ENCODE measurements at regions not wholly inside any gene's neighbourhood (a gene's known extent, or its start where the extent isn't known, plus 50 kb on each side); places are given as distances from the start of the nearest gene placed in this dataset.
A peak's percentile ranks its signal among the peaks of the same experiment; 100 is the strongest.
"Not testable (repeated sequence)": the region's sequence is repeated elsewhere in the genome, so short reads cannot be mapped to it uniquely, and the experiment has no call there.

DNA sequence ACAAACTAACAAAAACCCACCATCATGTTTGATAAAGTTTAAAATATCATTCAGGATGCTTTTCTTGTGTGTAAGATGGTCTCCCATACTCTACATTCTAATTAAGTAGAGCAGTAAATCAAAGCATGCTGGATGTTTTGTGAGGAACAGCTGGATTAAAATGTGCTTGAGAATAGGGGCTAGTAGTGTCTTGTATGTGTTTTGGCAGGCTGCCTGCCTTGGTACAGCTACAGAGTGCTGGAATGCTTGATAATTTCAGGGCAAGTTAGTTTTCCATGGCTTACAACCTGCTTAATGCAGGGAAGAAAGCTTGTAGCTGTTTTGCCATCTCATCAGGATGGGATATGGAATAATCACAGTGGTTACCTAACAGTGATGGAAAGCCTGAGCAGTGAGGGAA lies 636.6 kb upstream of the MMS22L start:
- ATAC-seq: no peak

DNA sequence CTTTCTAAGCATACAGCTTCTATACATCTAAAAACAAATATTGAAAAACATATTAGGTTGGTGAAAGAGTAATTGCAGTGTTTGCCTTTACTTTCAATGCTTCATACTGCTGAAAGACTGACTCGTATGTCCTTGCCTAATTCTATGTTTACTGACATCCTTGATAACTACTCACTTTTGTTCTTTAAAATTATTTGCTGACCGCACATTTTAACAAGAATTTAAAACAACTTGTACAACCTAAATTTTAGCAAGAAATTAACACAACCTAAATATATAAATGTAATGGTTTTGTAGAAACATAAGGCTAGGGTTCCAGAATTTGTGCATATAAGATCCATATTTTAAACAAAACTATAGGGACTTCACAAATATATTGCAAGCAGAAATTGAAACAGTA lies 640.2 kb upstream of the MMS22L start:
- ATAC-seq: no peak

DNA sequence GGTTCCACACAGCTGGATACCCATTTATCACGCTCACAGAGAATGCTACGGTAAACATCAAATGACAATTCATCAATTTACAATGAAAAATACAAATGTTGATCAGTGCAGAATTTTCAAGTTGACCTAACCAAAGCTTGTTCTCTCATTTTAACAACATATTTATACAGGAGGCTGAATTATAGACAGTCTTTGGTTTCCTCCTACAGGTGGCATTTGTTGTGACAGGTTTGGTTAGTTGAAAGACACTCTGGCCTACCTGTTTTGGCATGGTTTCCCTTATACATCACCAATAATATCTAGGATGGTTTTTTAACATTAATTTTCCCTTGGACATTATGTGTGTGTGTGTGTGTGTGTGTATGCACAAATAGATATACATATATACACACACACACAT lies 642.5 kb upstream of the MMS22L start:
- ATAC-seq: no peak

DNA sequence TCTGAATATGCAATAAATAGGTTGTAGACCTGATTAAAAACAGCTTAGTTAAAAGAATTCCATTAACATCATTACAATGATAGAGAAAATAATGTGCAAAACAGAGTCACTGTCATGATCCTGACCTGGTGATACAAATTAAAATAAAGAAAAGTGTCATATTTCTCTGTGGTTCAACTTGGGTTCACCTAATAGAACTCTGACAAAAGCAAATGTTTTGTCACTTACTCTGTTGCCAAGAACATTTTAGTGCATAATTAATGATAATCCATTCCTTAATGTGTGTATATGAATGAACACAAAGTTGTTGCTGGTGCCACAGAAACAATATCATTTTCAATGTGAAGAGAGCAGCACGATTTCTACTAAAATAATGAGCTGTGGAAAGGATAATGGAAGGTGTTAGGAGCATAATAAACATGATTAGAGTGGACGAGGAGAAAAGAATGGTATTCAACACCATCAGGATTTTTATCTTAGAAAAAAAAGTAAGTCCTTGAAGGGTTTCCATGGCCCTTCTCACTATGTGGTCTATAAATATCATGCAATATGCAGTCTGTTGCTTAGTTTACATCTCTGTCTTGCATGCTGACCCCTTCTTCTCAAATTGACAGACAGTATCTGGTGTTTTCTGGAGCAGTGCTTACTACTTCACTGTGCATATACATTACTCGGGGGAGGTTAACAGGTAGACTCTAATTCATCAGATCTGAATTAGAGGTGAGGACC lies 656.6 kb upstream of the MMS22L start:
- no peak for ATAC-seq

DNA sequence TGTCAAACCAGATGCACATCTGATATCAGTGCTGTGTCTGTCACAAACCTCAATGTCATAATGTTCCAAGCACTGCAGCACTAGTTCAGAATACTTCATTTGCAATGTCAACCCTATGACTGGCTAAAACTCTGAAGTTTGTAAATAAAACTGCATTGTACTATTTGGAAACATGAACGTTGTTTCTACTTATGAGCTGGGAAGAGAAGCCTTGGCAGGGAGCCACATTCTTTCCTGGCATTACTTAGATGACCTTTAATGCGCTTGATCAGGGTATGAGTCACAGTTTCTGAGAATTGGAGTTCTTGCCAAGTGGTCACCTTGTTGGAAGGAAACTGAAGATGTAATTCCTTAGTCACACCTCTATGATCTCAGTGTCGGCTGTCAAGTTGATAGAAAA lies 664.8 kb upstream of the MMS22L start:
- peak; percentile 89 for ATAC-seq

DNA sequence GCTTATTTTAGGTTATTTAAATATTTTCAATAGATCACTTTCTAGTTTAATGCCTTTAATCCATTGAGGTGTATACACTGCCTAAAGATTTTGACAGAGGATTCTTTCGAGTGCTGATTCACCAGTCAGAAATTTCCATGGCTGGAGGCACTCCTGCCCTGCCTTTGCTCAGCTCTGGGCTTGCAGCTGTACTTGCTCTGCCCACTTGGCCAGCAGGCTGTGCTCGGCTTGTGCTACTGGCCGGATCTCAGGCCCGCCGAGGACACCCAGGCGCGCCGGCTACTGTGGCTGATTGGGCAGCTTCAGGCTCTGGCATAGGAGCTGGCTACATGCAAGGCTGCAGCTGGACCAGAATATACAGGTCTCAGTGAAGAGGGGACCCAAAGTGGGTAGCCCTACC lies 675.1 kb upstream of the MMS22L start:
- ATAC-seq: peak; percentile 85

DNA sequence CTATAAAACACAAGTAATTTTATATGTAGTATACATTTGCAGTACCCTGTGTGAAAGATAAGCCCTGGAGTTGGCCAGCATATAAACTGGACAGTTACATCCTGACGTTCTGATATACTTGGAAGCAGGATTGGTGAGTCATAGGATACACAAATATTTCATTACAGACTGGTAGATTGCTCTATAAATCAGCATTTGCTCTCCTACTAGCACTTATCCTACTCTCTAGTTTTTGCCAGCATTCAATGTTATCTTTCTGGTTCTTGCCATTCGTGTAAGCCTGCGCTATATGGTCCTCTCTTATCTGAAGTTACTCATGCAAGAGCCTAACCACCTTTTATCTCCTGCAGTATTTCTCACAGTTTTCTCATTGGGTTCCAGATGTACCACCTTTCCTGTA lies 680.2 kb upstream of the MMS22L start:
- no peak for ATAC-seq

DNA sequence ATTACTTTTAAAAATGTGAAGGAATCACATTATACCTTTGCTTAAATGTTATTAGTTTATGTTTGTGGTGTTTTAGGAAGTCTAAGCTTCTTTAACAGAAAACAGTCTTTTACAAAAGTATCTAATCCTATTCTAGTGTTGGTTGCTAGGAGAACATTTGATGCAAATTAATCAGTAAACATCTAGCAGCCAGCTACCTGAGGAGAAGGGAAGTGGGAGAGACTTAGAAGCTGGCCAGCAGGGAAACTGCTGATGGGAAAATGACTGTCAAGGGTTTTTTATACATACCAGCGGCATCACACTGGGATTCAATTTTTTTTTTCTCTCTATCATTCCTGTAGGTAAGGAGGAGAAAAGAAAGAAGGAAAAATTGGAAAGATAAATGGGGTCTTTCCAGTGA lies 686.0 kb upstream of the MMS22L start:
- no peak for ATAC-seq

DNA sequence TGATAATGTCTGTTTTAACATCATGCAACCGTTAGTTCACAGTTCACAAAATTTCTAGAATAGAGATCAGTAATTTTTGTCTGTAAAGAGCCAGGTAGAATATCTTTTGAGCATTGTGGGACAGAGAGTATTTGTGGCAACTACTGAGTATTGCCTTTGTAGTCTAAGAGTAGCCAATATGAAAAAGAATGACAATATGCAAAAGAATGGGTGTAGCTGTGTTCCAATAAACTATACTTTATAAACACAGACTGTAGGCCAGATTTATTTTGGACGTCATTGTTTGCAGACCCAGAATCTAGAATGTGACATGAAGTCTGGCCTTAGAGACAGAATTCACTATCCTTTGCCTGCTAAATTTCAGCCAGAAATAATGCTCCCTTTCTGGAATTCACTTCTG lies 694.1 kb upstream of the MMS22L start:
- no peak for ATAC-seq

DNA sequence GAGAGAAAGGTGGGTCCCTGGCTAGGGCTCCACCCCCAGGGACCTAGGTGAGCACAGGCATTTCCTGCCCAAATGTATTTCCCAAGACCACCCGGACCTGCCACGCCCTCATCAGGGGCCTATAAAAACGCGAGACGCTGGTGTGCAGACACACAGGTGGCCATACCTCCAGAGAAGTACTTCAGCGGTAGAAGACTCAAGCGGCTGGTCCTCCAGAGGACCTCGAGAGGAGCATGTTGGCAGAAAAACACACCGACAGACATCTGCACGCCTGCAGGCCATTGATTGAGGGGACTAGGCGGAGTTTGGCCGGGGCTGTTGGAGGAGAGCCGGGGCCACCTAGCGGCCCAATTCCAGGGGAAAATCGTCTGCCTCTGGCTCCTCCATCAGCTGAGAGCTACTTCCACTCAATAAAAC lies 695.8 kb upstream of the MMS22L start:
- ATAC-seq: no peak

DNA sequence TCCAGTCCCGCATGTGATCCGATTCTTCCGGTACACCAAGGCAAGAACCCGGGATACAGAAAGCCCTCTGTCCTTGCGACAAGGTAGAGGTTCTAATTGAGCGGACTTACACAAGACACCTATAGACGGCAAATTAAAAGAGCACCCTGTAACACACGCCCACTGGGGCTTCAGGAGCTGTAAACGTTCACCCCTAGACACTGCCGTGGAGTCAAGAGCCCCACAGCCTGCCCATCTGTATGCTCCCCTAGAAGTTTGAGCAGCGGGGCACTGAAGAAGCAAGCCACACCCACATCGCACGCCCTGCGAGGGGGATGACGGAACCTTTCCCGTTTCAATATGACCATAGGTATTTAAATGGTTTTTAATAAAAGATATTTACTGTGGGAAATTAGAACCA lies 696.3 kb upstream of the MMS22L start:
- not testable (repeated sequence) for ATAC-seq

DNA sequence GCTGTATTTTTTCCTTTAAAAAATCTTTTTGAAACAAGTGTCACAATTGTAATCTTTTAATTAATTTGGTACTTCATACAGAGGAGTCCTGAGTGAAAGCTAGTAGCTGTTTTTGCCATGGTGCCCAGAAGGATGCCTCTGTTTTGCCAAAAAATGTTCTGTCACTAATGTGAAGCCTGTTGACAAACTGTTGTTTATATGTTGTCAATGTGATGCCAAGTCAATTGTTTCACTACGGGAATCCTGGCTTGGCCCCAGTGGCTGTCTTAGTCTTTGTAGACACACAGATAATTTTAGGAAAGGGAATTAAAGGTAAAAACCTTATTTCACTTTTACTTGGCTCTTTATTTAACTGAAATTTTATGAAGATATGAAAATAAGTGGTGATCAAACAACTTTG lies 706.4 kb upstream of the MMS22L start:
- ATAC-seq: no peak

DNA sequence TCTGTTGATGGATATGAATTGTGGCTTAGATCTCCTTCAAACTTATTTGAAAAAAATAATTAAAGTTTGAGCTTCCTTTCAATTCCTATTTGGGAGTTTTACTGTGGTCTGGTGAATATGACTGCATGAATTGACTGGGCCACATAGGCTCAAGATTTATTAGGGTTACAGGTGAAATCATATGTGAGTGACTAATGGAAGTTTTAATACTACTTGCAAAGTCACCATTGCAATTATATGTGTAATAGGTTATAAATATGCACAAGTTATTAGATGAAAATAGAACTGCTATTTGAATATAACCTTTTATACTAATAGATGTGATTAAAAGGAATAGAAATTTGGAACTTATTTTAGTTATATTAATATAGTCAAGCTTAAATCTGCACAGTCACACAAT lies 712.1 kb upstream of the MMS22L start:
- ATAC-seq: no peak

DNA sequence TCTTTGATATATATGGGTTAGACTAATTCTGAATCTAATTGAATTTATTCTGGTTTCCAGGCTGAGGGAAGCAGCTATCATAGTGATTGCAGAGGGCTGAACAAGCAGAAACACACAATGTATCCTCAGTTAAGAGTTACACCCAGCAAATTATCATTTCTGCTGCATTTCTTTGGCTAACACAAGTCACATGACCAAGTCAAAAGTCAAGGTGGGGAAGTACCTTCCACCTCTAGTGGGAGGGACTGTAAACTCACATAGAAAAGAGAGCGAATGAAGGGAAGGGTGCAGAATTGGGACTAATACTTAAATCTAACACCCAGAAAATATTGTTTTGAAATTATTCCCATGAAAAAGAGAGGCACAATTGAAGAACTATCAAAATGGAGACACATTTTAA lies 719.7 kb upstream of the MMS22L start:
- no peak for ATAC-seq

DNA sequence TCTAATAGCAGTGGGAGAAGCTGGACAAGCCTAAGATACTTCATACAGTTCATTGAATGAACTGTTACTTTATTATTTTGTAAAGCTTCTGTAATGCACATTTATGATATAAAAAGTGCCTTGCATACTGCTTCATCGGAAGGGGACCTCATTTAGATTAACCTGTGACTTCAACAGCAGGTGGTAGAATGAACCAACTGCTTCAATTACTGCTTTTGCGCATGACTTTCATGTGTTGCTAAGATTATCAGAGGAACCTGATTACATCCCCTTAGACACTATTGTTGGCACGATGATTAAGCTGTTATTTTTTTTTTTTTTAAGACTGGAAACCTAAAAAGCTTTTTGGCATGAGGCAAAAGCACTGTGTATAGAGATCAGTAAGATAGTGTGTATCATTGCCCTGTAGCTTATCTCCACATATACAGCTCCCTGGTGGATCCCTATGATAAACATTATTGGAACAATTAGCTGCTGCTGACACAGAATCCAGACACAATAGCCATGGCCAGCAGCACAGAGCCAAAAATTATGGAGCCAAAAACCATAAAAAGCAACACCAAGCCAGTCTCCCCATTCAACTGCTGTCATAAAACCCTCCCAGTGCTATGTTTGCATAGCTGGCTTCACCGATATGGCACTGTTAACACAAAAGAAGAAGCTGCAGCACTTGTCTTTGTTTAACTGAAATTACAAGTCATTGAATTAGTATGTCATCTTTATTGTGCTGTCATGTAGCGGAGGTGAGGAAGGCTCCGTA lies 731.6 kb upstream of the MMS22L start:
- no peak for ATAC-seq

DNA sequence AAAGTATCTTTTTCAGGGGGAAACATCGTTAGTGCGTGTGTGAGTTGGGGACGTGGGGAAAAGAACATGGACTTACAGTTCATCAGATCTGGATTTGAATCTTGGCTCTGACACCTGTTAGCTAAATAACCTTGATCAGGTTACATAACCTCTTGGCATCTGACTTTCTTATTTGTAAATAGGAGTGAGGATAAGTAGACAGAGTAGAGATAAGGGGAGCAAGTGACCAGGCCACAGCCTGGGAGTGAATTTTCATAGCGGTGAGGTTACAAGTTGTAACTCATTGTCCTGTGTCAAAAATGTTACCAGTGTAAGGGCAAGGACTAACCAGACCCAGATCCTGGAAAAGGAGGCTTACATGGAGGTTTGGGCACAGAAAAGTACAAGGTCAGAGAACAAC lies 733.5 kb upstream of the MMS22L start:
- no peak for ATAC-seq

DNA sequence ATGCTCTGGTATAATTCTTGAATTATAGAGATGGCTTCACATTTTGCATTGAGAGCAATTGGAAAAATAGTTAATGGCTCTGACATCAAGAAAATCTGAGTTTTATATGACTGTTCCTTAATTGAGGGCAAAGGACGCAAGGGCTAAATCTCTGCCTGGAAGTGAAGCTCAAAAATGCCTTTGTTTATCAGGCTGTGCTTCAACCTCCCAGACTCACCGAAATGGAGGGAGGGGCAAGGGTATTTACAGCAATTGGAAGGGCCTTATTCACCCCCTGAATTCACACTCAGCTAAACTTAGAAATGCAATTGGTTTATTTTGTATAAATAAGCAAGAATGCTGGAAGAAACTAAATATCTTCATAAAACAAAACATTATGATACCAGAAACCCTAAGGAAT lies 737.2 kb upstream of the MMS22L start:
- ATAC-seq: no peak

DNA sequence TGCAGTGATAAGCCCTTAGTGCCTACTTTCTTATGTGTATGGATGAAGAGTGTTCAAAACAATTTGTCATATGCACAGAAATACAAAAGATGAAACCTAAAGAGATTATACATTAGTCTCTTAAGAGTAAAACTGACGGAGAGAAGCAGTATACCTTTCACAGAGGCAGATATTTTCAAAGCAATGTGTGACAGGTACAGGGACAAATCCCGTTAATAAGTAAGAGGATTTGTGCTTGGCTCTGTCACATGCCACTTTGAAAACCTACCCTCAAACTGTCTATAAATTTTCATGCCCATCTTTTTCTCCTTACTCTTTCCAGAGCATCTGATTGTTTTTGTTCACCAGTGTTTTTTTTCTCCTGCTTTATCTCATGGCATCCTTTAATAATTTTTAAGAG lies 741.3 kb upstream of the MMS22L start:
- ATAC-seq: no peak

DNA sequence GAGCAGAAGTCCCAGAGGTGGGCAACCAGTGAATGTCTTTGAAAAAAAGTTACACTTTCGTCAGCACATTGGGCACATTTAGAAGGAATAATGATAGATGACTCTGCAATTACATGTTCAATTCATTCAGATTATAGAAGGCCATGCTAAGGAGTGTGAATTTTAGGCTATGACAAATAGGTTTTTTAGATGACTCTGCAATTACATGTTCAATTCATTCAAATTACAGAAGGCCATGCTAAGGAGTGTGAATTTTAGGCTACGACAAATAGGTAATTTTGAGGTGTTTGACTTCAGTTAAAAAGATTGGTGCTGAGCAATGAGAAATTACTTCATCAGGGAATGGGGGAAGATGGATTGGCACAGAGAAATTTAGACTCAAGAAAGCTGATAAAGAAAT lies 744.9 kb upstream of the MMS22L start:
- ATAC-seq: no peak

DNA sequence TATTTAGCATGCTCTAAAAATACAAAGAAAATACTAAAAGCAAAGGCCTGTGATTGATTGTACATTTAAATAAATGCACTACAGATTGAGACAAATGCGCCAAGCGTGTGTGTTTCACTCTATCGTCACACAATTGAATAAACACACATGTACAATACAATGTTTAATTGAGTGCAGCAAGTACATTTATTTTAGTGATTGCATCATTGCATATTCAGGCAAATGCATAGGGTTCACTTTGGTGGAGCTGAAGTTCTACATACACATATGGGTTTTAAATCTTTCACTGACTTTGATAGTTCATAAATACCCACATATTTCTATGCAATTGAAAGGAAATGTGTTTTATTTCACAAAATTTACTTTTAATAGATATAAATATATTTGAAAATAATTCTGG lies 750.6 kb upstream of the MMS22L start:
- no peak for ATAC-seq

DNA sequence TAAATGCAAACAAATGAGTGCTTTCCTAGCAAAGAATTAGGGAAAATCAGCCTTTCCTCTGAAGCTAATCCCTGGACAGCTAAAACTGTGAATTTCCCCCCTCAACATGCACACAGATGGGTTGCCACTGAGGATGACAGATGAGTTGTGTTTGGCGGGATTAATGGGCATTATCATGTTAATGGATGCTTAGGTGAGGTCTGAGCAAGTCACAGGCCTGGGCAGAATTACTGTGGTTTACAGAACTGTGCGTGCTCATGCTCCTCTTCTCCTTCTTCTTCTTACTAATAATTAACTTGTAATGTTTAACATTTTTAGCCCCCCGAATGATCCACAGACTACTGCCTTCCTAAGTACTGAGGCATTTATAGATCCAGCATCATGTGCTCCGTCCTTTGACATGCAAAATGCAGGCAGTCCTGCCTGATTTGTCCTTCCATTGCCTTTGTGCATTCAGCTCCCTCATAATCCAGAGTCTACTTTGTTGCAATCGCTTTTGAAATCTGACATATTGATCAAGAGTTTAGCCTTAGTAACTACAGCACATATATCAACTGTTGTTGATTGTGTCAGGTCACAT lies 753.4 kb upstream of the MMS22L start:
- no peak for ATAC-seq

DNA sequence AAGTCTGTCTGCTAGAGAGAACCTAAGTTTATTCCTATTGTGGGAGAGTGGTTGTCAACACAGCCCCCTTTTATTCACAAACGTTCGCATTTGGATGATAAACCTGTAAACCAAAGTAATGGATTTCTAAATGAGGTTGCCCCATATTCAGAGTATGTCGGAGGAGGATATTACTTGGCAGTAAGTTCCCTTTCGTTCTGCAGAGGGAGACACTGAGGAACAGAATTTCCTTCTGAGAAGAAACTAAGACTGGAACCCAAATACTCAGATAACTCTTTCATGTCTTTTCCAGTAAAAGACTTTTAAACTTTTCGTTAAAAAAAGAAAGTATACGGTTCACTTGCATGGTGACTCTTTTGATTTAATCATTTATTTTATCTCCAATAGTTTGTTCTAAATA lies 754.6 kb upstream of the MMS22L start:
- no peak for ATAC-seq

DNA sequence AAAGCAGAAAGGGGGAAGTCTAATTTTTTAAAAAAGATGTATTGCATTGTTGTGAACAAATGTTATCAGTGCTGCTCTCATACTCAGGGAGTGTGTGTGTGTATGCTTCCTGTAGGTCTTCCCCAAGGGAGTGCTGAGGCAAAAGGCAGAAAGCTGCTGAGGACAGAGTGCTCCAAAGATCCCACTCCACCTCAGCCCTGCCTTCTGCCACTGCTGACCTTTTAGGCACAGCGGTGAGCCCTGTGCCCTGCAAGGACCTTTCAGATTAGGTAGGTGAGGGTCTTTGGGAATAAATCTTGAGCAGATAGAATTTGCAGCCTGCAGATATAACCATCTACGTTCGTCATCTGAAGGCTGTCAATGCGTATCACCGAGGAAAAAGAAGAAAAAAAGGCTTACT lies 756.4 kb upstream of the MMS22L start:
- no peak for ATAC-seq

DNA sequence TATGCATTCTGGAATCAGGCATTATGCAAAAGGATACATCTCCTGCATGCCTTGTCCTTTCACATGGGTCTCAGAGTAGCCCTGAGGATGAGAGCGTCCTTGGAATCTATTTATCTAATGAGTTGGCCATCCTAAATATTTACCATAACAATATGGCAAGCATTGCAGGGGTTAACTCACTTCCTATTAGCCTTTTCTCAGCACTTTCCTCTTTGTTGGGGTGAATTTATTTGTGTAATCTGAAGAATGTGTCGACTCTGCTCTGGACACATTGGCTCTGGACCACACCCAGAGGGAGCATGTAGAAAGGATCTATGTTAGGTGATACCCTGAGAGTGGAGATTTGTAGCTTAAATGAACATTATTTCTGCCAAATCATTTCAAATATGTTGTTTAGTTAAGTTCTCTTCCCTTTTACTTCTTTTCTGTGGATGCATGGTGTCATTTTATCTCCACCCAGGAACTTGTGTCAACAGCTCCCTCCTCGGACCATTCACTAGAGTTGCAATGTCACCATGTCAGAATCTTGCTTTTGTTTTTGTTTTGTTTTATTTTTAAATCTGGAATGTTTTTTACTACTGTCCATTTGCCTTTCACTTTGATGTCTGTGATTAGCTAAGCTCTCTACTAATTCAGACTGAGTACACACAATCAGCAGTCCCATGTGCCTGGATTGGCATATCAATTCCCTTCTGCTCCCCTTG lies 757.0 kb upstream of the MMS22L start:
- no peak for ATAC-seq
